ENCODE measurements at regions not wholly inside any gene's neighbourhood (a gene's known extent, or its start where the extent isn't known, plus 50 kb on each side); places are given as distances from the start of the nearest gene placed in this dataset.
A peak's percentile ranks its signal among the peaks of the same experiment; 100 is the strongest.

- intact Hi-C loops (cut with micrococcal nuclease): no loop called here
- H3K27me3 ChIP-seq (ENCODE audit: control insufficient read depth in 2 of 2, insufficient read depth in 2 of 2, low read length in 2 of 2): no peaks in the 10 kb centered on the region
- DNase-seq (ENCODE audit: extremely low read depth in 1 of 4, low spot score in 3 of 4) (no peak), ATAC-seq (no peak), FAIRE-seq (no peak)
- ChIA-PET CTCF (ENCODE audit: low intra/inter-chr PET ratio) (no interaction called here), POLR2A (no interaction called here)
- H3K27ac ChIP-seq (ENCODE audit: extremely low read depth, low read depth, low read length): no peak overlapping the region
- no peaks in the 10 kb centered on the region for H3K79me2 ChIP-seq (ENCODE audit: control insufficient read depth, insufficient read depth, low read length)
- H3K9me1 ChIP-seq (ENCODE audit: control insufficient read depth, insufficient read depth, low read length): no peaks in the 10 kb centered on the region
- no peak overlapping the region for H3K4me3 ChIP-seq
- no peaks in the 10 kb centered on the region for H4K20me1 ChIP-seq (replicated peaks; ENCODE audit: control insufficient read depth, insufficient read depth, low read length)
- in situ Hi-C loops (cut with MboI): no loop called here
- no TSS peak for BruUV-seq (replicated peaks)
- H3K9me3 ChIP-seq (replicated peaks; ENCODE audit: control insufficient read depth, insufficient read depth, low read depth, low read length): no peaks in the 10 kb centered on the region
- no peaks in the 10 kb centered on the region for H3K36me3 ChIP-seq (ENCODE audit: control insufficient read depth, insufficient read depth, low read length)
- no peaks in the 10 kb centered on the region for H3K4me1 ChIP-seq (replicated peaks in 1 of 2; ENCODE audit: control insufficient read depth in 2 of 2, insufficient read depth in 2 of 2, low read length in 2 of 2)
- no peak overlapping the region for H3K9ac ChIP-seq (ENCODE audit: insufficient read depth in 1 of 2, low read depth in 2 of 2, low read length in 2 of 2)
- WGBS (ENCODE audit: insufficient coverage, low coverage, missing lambda C conversion rate): 0% methylated on average over 1 of the region's 1 CpG
- TF ChIP-seq, protein P1, sequence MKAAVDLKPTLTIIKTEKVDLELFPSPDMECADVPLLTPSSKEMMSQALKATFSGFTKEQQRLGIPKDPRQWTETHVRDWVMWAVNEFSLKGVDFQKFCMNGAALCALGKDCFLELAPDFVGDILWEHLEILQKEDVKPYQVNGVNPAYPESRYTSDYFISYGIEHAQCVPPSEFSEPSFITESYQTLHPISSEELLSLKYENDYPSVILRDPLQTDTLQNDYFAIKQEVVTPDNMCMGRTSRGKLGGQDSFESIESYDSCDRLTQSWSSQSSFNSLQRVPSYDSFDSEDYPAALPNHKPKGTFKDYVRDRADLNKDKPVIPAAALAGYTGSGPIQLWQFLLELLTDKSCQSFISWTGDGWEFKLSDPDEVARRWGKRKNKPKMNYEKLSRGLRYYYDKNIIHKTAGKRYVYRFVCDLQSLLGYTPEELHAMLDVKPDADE (conservative IDR thresholded peaks at IDR 0.05; ENCODE audit: control insufficient read depth, low read depth, low read length): no peak
- H3K4me2 ChIP-seq (ENCODE audit: insufficient read depth, low read length): no peak overlapping the region
- no peak overlapping the region for H2AFZ ChIP-seq (ENCODE audit: low read depth, low read length)
Observed at GRCh38 chrX:137982472-137983172, 416.7 kb downstream of the ZIC3 start.

GRCh38 chrX:137988470-137988869 lies 422.5 kb downstream of the ZIC3 start:
- no peak for DNase-seq (ENCODE audit: extremely low read depth in 1 of 4, low spot score in 3 of 4)
- TF ChIP-seq, protein P2, sequence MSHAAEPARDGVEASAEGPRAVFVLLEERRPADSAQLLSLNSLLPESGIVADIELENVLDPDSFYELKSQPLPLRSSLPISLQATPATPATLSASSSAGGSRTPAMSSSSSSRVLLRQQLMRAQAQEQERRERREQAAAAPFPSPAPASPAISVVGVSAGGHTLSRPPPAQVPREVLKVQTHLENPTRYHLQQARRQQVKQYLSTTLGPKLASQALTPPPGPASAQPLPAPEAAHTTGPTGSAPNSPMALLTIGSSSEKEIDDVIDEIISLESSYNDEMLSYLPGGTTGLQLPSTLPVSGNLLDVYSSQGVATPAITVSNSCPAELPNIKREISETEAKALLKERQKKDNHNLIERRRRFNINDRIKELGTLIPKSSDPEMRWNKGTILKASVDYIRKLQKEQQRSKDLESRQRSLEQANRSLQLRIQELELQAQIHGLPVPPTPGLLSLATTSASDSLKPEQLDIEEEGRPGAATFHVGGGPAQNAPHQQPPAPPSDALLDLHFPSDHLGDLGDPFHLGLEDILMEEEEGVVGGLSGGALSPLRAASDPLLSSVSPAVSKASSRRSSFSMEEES (CRISPR knock-in tag; IDR thresholded peaks at IDR 0.05): peak; percentile 36
- no peak for TF ChIP-seq ZNF197 (CRISPR knock-in tag; IDR thresholded peaks at IDR 0.05; ENCODE audit: low read depth)
- no peak for FAIRE-seq

More at GRCh38 chrX:137988470-137988869, 422.5 kb downstream of the ZIC3 start:
- Histone ChIP-seq H3K4me2 (ENCODE audit: insufficient read depth, low read length) (no peak overlapping the region), H3K27me3 (ENCODE audit: control insufficient read depth in 2 of 2, insufficient read depth in 2 of 2, low read length in 2 of 2) (no peaks in the 10 kb centered on the region), H3K36me3 (ENCODE audit: control insufficient read depth, insufficient read depth, low read length) (no peaks in the 10 kb centered on the region), H3K4me1 (replicated peaks in 1 of 2; ENCODE audit: control insufficient read depth in 2 of 2, insufficient read depth in 2 of 2, low read length in 2 of 2) (no peaks in the 10 kb centered on the region), H3K79me2 (ENCODE audit: control insufficient read depth, insufficient read depth, low read length) (no peaks in the 10 kb centered on the region), H3K9ac (ENCODE audit: insufficient read depth in 1 of 2, low read depth in 2 of 2, low read length in 2 of 2) (no peak overlapping the region), H2AFZ (ENCODE audit: low read depth, low read length) (no peak overlapping the region), H3K4me3 (no peak overlapping the region), H3K9me1 (ENCODE audit: control insufficient read depth, insufficient read depth, low read length) (no peaks in the 10 kb centered on the region), H3K9me3 (replicated peaks; ENCODE audit: control insufficient read depth, insufficient read depth, low read depth, low read length) (no peaks in the 10 kb centered on the region), H4K20me1 (replicated peaks; ENCODE audit: control insufficient read depth, insufficient read depth, low read length) (no peaks in the 10 kb centered on the region), H3K27ac (ENCODE audit: extremely low read depth, low read depth, low read length) (no peak overlapping the region)
- intact Hi-C loops (cut with micrococcal nuclease): no loop called here
- no TSS peak for BruUV-seq (replicated peaks)
- in situ Hi-C loops (cut with MboI): no loop called here
- WGBS (ENCODE audit: insufficient coverage, low coverage, missing lambda C conversion rate): 0% methylated on average over 1 of the region's 1 CpG
- ATAC-seq: no peak
- ChIA-PET CTCF (ENCODE audit: low intra/inter-chr PET ratio) (no interaction called here), POLR2A (no interaction called here)

Measured in K562 (cell line).